ENCODE measurements at regions not wholly inside any gene's neighbourhood (a gene's known extent, or its start where the extent isn't known, plus 50 kb on each side); places are given as distances from the start of the nearest gene placed in this dataset.

DNA sequence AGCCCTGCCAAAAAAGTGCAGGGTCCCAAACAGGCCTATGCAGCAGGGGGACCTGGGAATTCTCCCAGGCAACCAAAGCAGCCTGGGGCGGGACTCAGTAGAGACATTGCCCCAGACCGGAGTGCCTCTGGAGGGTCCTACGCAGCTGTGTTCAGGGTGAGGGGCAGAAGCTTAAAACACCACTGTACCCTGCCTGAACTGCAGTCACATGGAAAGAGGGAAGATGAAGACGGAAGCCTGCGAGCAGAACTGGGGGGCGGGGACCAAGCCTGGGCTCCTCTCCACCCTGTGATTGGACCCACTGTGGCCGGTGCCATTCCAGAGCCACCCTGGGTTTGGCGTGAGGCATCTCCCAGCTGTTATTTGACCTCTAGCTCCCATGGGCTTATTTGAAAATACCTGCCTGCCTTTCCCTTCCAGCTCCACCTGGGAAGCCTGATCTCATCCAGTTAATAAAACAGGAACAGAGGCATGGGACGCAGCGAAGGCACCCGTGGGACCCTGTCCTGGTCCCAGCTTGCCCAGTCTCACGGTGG is 183.1 kb downstream of the SMAD2 start:
- H3K36me3 ChIP-seq (ENCODE audit: insufficient read depth), result no peaks in the 10 kb centered on the region
- Mint-ChIP-seq H3K27ac (no peak overlapping the region), H3K4me1 (no peaks in the 10 kb centered on the region), H3K4me3 (no peak overlapping the region), H3K27me3 (ENCODE audit: insufficient read depth, low read depth, poor library complexity) (peaks cover 21% of the 10 kb centered on the region), H3K9me3 (no peaks in the 10 kb centered on the region), H3K36me3 (ENCODE audit: low read depth) (no peaks in the 10 kb centered on the region)
- no peaks in the 10 kb centered on the region; the same call in 1 of the 2 replicates for H3K4me1 ChIP-seq (ENCODE audit: insufficient read depth)
- TF ChIP-seq NANOG (IDR thresholded peaks at IDR 0.05; ENCODE audit: borderline replicate concordance), result no peak
- no peak for TF ChIP-seq STAT1 (IDR thresholded peaks at IDR 0.05; ENCODE audit: unreplicated experiment)
- TF ChIP-seq, protein P1, sequence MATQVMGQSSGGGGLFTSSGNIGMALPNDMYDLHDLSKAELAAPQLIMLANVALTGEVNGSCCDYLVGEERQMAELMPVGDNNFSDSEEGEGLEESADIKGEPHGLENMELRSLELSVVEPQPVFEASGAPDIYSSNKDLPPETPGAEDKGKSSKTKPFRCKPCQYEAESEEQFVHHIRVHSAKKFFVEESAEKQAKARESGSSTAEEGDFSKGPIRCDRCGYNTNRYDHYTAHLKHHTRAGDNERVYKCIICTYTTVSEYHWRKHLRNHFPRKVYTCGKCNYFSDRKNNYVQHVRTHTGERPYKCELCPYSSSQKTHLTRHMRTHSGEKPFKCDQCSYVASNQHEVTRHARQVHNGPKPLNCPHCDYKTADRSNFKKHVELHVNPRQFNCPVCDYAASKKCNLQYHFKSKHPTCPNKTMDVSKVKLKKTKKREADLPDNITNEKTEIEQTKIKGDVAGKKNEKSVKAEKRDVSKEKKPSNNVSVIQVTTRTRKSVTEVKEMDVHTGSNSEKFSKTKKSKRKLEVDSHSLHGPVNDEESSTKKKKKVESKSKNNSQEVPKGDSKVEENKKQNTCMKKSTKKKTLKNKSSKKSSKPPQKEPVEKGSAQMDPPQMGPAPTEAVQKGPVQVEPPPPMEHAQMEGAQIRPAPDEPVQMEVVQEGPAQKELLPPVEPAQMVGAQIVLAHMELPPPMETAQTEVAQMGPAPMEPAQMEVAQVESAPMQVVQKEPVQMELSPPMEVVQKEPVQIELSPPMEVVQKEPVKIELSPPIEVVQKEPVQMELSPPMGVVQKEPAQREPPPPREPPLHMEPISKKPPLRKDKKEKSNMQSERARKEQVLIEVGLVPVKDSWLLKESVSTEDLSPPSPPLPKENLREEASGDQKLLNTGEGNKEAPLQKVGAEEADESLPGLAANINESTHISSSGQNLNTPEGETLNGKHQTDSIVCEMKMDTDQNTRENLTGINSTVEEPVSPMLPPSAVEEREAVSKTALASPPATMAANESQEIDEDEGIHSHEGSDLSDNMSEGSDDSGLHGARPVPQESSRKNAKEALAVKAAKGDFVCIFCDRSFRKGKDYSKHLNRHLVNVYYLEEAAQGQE (IDR thresholded peaks at IDR 0.05; ENCODE audit: unreplicated experiment), result no peak
- TF ChIP-seq, protein P2, sequence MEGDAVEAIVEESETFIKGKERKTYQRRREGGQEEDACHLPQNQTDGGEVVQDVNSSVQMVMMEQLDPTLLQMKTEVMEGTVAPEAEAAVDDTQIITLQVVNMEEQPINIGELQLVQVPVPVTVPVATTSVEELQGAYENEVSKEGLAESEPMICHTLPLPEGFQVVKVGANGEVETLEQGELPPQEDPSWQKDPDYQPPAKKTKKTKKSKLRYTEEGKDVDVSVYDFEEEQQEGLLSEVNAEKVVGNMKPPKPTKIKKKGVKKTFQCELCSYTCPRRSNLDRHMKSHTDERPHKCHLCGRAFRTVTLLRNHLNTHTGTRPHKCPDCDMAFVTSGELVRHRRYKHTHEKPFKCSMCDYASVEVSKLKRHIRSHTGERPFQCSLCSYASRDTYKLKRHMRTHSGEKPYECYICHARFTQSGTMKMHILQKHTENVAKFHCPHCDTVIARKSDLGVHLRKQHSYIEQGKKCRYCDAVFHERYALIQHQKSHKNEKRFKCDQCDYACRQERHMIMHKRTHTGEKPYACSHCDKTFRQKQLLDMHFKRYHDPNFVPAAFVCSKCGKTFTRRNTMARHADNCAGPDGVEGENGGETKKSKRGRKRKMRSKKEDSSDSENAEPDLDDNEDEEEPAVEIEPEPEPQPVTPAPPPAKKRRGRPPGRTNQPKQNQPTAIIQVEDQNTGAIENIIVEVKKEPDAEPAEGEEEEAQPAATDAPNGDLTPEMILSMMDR (conservative IDR thresholded peaks at IDR 0.05; ENCODE audit: low read depth in 2 of 2), result no peak
- no peak for TF ChIP-seq EZH2phosphoT487 (IDR thresholded peaks at IDR 0.05; ENCODE audit: unreplicated experiment)
- H3K9me2 ChIP-seq (ENCODE audit: insufficient read depth), result no peaks in the 10 kb centered on the region
- no peak overlapping the region for H3K27ac ChIP-seq (ENCODE audit: low read depth)
- no peak for ATAC-seq
- no peaks in the 10 kb centered on the region for H4K20me1 ChIP-seq (replicated peaks; ENCODE audit: insufficient read depth)
- peaks cover 10% of the 10 kb centered on the region; the same call in 1 of the 2 replicates for H3K27me3 ChIP-seq (ENCODE audit: insufficient read depth)
- no peak for DNase-seq (ENCODE audit: low spot score)
- no peak overlapping the region for H3K4me3 ChIP-seq
- H3F3A ChIP-seq (replicated peaks; ENCODE audit: low read depth), result no peaks in the 10 kb centered on the region
- H3K4me2 ChIP-seq, result no peak overlapping the region
- H2AFZ ChIP-seq, result peak overlapping the region; percentile 59
- no peaks in the 10 kb centered on the region for H3K79me2 ChIP-seq (replicated peaks; ENCODE audit: insufficient read depth)

DNA sequence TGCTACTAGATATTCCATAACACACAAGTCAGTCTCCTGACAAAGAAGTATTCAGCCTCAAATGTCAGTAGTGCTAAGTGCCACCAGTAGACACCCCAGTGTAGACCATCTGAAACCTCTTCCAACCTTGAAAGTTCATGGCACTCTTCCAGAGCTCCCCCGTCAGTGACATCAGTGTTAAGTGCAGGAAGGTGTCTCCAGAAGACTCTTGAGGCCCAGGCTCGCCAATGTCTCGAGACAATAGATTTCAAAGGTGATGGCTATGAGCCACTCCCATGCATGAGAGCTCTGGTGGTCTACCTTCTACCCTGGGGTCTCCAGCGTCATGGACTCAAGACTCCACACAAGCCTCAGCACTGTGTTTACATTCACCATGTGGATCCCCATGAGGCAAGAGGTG is 183.8 kb downstream of the SMAD2 start:
- Histone ChIP-seq H3K27me3 (ENCODE audit: insufficient read depth) (peaks cover 10% of the 10 kb centered on the region; the same call in 1 of the 2 replicates), H3K4me3 (no peak overlapping the region), H3K36me3 (ENCODE audit: insufficient read depth) (no peaks in the 10 kb centered on the region), H3K79me2 (replicated peaks; ENCODE audit: insufficient read depth) (no peaks in the 10 kb centered on the region), H2AFZ (peak overlapping the region; percentile 59; the same call in 1 of the 2 replicates), H4K20me1 (replicated peaks; ENCODE audit: insufficient read depth) (no peaks in the 10 kb centered on the region), H3K9me2 (ENCODE audit: insufficient read depth) (no peaks in the 10 kb centered on the region), H3K4me2 (no peak overlapping the region), H3F3A (replicated peaks; ENCODE audit: low read depth) (no peaks in the 10 kb centered on the region), H3K4me1 (ENCODE audit: insufficient read depth) (peaks cover 3% of the 10 kb centered on the region), H3K27ac (ENCODE audit: low read depth) (no peak overlapping the region)
- ATAC-seq, result no peak
- Mint-ChIP-seq H3K4me3 (no peak overlapping the region), H3K9me3 (no peaks in the 10 kb centered on the region), H3K27me3 (ENCODE audit: insufficient read depth, low read depth, poor library complexity) (peaks cover 21% of the 10 kb centered on the region), H3K27ac (no peak overlapping the region), H3K36me3 (ENCODE audit: low read depth) (no peaks in the 10 kb centered on the region), H3K4me1 (no peaks in the 10 kb centered on the region; the same call in 2 of the 3 replicates)
- no peak for DNase-seq (ENCODE audit: low spot score)
- TF ChIP-seq ZNF114 (CRISPR knock-in tag; IDR thresholded peaks at IDR 0.05) (no peak), JUNB (IDR thresholded peaks at IDR 0.05; ENCODE audit: unreplicated experiment) (no peak), EZH2phosphoT487 (IDR thresholded peaks at IDR 0.05; ENCODE audit: unreplicated experiment) (no peak), POLR2AphosphoS5 (IDR thresholded peaks at IDR 0.05; ENCODE audit: low read depth) (no peak), NANOG (IDR thresholded peaks at IDR 0.05; ENCODE audit: borderline replicate concordance) (no peak), ZNF331 (CRISPR knock-in tag; IDR thresholded peaks at IDR 0.05; ENCODE audit: low read depth) (no peak)
- TF ChIP-seq, protein P3, sequence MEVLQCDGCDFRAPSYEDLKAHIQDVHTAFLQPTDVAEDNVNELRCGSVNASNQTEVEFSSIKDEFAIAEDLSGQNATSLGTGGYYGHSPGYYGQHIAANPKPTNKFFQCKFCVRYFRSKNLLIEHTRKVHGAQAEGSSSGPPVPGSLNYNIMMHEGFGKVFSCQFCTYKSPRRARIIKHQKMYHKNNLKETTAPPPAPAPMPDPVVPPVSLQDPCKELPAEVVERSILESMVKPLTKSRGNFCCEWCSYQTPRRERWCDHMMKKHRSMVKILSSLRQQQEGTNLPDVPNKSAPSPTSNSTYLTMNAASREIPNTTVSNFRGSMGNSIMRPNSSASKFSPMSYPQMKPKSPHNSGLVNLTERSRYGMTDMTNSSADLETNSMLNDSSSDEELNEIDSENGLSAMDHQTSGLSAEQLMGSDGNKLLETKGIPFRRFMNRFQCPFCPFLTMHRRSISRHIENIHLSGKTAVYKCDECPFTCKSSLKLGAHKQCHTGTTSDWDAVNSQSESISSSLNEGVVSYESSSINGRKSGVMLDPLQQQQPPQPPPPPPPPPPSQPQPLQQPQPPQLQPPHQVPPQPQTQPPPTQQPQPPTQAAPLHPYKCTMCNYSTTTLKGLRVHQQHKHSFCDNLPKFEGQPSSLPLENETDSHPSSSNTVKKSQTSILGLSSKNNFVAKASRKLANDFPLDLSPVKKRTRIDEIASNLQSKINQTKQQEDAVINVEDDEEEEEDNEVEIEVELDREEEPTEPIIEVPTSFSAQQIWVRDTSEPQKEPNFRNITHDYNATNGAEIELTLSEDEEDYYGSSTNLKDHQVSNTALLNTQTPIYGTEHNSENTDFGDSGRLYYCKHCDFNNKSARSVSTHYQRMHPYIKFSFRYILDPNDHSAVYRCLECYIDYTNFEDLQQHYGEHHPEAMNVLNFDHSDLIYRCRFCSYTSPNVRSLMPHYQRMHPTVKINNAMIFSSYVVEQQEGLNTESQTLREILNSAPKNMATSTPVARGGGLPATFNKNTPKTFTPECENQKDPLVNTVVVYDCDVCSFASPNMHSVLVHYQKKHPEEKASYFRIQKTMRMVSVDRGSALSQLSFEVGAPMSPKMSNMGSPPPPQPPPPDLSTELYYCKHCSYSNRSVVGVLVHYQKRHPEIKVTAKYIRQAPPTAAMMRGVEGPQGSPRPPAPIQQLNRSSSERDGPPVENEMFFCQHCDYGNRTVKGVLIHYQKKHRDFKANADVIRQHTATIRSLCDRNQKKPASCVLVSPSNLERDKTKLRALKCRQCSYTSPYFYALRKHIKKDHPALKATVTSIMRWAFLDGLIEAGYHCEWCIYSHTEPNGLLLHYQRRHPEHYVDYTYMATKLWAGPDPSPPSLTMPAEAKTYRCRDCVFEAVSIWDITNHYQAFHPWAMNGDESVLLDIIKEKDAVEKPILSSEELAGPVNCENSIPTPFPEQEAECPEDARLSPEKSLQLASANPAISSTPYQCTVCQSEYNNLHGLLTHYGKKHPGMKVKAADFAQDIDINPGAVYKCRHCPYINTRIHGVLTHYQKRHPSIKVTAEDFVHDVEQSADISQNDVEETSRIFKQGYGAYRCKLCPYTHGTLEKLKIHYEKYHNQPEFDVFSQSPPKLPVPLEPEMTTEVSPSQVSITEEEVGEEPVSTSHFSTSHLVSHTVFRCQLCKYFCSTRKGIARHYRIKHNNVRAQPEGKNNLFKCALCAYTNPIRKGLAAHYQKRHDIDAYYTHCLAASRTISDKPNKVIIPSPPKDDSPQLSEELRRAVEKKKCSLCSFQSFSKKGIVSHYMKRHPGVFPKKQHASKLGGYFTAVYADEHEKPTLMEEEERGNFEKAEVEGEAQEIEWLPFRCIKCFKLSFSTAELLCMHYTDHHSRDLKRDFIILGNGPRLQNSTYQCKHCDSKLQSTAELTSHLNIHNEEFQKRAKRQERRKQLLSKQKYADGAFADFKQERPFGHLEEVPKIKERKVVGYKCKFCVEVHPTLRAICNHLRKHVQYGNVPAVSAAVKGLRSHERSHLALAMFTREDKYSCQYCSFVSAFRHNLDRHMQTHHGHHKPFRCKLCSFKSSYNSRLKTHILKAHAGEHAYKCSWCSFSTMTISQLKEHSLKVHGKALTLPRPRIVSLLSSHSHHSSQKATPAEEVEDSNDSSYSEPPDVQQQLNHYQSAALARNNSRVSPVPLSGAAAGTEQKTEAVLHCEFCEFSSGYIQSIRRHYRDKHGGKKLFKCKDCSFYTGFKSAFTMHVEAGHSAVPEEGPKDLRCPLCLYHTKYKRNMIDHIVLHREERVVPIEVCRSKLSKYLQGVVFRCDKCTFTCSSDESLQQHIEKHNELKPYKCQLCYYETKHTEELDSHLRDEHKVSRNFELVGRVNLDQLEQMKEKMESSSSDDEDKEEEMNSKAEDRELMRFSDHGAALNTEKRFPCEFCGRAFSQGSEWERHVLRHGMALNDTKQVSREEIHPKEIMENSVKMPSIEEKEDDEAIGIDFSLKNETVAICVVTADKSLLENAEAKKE (CRISPR knock-in tag; IDR thresholded peaks at IDR 0.05), result no peak
